ENCODE measurements at regions not wholly inside any gene's neighbourhood (a gene's known extent, or its start where the extent isn't known, plus 50 kb on each side); places are given as distances from the start of the nearest gene placed in this dataset.

DNA sequence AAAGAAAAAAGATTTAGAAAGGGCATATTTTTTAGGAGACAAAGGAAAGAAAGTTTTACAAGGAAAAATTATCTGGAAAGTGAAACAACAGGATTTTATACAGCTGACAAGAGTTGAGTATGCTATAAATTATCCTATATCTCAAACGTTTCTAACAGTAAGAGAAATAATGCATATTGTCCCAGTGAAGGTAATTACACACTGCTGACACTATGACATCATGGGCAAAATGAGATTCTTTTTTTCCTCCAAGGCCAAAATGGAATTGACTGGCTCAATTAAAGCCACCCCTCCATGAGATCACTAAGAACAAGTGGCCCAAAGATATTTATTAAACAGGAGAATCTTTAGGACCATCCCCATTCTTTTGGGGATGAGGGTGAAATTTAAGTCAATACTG is 72.0 kb upstream of the CDIN1 start:
- TF ChIP-seq, protein P1, sequence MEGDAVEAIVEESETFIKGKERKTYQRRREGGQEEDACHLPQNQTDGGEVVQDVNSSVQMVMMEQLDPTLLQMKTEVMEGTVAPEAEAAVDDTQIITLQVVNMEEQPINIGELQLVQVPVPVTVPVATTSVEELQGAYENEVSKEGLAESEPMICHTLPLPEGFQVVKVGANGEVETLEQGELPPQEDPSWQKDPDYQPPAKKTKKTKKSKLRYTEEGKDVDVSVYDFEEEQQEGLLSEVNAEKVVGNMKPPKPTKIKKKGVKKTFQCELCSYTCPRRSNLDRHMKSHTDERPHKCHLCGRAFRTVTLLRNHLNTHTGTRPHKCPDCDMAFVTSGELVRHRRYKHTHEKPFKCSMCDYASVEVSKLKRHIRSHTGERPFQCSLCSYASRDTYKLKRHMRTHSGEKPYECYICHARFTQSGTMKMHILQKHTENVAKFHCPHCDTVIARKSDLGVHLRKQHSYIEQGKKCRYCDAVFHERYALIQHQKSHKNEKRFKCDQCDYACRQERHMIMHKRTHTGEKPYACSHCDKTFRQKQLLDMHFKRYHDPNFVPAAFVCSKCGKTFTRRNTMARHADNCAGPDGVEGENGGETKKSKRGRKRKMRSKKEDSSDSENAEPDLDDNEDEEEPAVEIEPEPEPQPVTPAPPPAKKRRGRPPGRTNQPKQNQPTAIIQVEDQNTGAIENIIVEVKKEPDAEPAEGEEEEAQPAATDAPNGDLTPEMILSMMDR (IDR thresholded peaks at IDR 0.05): no peak
- no peak for TF ChIP-seq POLR2A (IDR thresholded peaks at IDR 0.05)
- no peak for TF ChIP-seq EP300 (IDR thresholded peaks at IDR 0.05)

Data from tibial nerve (tissue), 4 donors.